GM23338 (cell line): ENCODE measurements at regions not wholly inside any gene's neighbourhood (a gene's known extent, or its start where the extent isn't known, plus 50 kb on each side); places are given as distances from the start of the nearest gene placed in this dataset.

Experiments
- ATAC-seq: fragments of 200-7000 bp; cut with Tn5 transposase; 3 replicates; pipeline ENCODE4 v1.9.1; 2020
- DNase-seq: peaks from one replicate; pipeline ENCODE4 v3.0.0-alpha.2; 2015; ENCODE audit warnings: low spot score
- H2AFZ ChIP-seq: fragments of 200-600 bp; sonication (generic); 2 replicates; pipeline ENCODE4 v1.8.0; 2016; ENCODE audit warnings: antibody characterized with exemption, mild to moderate bottlenecking, moderate library complexity
- H3F3A ChIP-seq: fragments of 200-600 bp; sonication (generic); replicated peaks from 2 replicates; pipeline ENCODE4 v1.8.0; 2017; ENCODE audit warnings: antibody characterized with exemption, mixed run types, low read depth
- H3K27ac ChIP-seq: fragments of 200-600 bp; sonication (generic); 2 replicates; pipeline ENCODE4 v1.6.1; 2016; ENCODE audit warnings: low read depth
- H3K27me3 ChIP-seq: fragments of 200-600 bp; sonication (generic); 2 replicates; pipeline ENCODE4 v1.8.0; 2016; ENCODE audit warnings: mild to moderate bottlenecking, mixed run types, moderate library complexity; ENCODE audit not compliant: insufficient read depth
- H3K36me3 ChIP-seq: fragments of 200-600 bp; sonication (generic); 2 replicates; pipeline ENCODE4 v1.8.0; 2016; ENCODE audit warnings: mild to moderate bottlenecking; ENCODE audit not compliant: insufficient read depth
- H3K4me1 ChIP-seq: fragments of 200-600 bp; sonication (generic); 2 replicates; pipeline ENCODE4 v1.8.0; 2016; ENCODE audit warnings: mild to moderate bottlenecking, moderate library complexity; ENCODE audit not compliant: insufficient read depth
- H3K4me2 ChIP-seq: fragments of 200-600 bp; sonication (generic); 2 replicates; pipeline ENCODE4 v1.7.1; 2017; ENCODE audit warnings: mixed run types
- H3K4me3 ChIP-seq: fragments of 200-600 bp; sonication (generic); 2 replicates; pipeline ENCODE4 v1.6.1; 2016; ENCODE audit warnings: mixed run types
- H3K79me2 ChIP-seq: fragments of 200-600 bp; sonication (generic); replicated peaks from 2 replicates; pipeline ENCODE4 v1.8.0; 2017; ENCODE audit warnings: mild to moderate bottlenecking; ENCODE audit not compliant: insufficient read depth
- H3K9me2 ChIP-seq: fragments of 200-600 bp; sonication (generic); 2 replicates; pipeline ENCODE4 v1.8.0; 2017; ENCODE audit not compliant: insufficient read depth
- H4K20me1 ChIP-seq: fragments of 200-600 bp; sonication (generic); replicated peaks from 2 replicates; pipeline ENCODE4 v1.8.0; 2017; ENCODE audit warnings: mild to moderate bottlenecking; ENCODE audit not compliant: insufficient read depth
- H3K27ac Mint-ChIP-seq: 2 replicates; pipeline ENCODE4 v1.8.0; 2020; ENCODE audit warnings: inconsistent platforms, mild to moderate bottlenecking, moderate library complexity, mixed read lengths
- H3K27me3 Mint-ChIP-seq: 3 replicates; pipeline ENCODE4 v1.8.0; 2022; ENCODE audit warnings: low read depth, mild to moderate bottlenecking, moderate library complexity, mixed read lengths, inconsistent platforms; ENCODE audit not compliant: insufficient read depth, poor library complexity
- H3K36me3 Mint-ChIP-seq: 3 replicates; pipeline ENCODE4 v1.8.0; 2021; ENCODE audit warnings: low read depth, mild to moderate bottlenecking, inconsistent platforms, moderate library complexity, mixed read lengths
- H3K4me1 Mint-ChIP-seq: 3 replicates; pipeline ENCODE4 v1.8.0; 2020; ENCODE audit warnings: mild to moderate bottlenecking, inconsistent platforms, mixed read lengths
- H3K4me3 Mint-ChIP-seq: 3 replicates; pipeline ENCODE4 v1.8.0; 2021; ENCODE audit warnings: moderate library complexity, mild to moderate bottlenecking, inconsistent platforms, mixed read lengths
- H3K9me3 Mint-ChIP-seq: 3 replicates; pipeline ENCODE4 v1.8.0; 2020; ENCODE audit warnings: moderate library complexity, mild to moderate bottlenecking, inconsistent platforms, mixed read lengths
- CREB1 ChIP-seq: fragments of 250-450 bp; sonication (Bioruptor Pico); IDR thresholded peaks from 2 replicates; pipeline ENCODE4 v1.5.0; 2020; ENCODE audit warnings: low read depth, mild to moderate bottlenecking, moderate library complexity
- CTCF ChIP-seq, 2 experiments: fragments of 200-600 bp in 1 of 2; sonication (generic) in 1 of 2; conservative IDR thresholded peaks; 2 replicates each; pipeline versions ENCODE4 v1.5.1 to v1.6.1; 2016 to 2017; ENCODE audit warnings: antibody characterized with exemption in 2 of 2, low read depth in 2 of 2, mild to moderate bottlenecking in 2 of 2, moderate library complexity in 1 of 2
- NANOG ChIP-seq: IDR thresholded peaks from 2 replicates; pipeline ENCODE4 v1.6.1; 2016; ENCODE audit warnings: antibody characterized with exemption, borderline replicate concordance
- REST ChIP-seq: IDR thresholded peaks from one replicate; pipeline ENCODE4 v1.6.1; 2018; ENCODE audit warnings: antibody characterized with exemption; ENCODE audit not compliant: unreplicated experiment
- STAT1 ChIP-seq: IDR thresholded peaks from one replicate; pipeline ENCODE4 v1.6.1; 2016; ENCODE audit warnings: antibody characterized with exemption; ENCODE audit not compliant: unreplicated experiment
- ZNF114 ChIP-seq: fragments of 250-450 bp; sonication (Bioruptor Pico); IDR thresholded peaks from 2 replicates; pipeline ENCODE4 v1.5.0; 2020; ENCODE audit warnings: mild to moderate bottlenecking, moderate library complexity
- ZNF462 ChIP-seq: fragments of 250-450 bp; sonication (Bioruptor Pico); IDR thresholded peaks from 2 replicates; pipeline ENCODE4 v1.5.0; 2020; ENCODE audit warnings: mild to moderate bottlenecking, moderate library complexity

- no peak for ATAC-seq
- Mint-ChIP-seq H3K9me3 (no peaks in the 10 kb centered on the region), H3K27ac (no peak overlapping the region)
These were observed 139.4 kb upstream of the PCDH15 start for GRCh38 chr10:54940418-54940817.

More at GRCh38 chr10:54940418-54940817, 139.4 kb upstream of the PCDH15 start:
- H3K79me2 ChIP-seq: no peaks in the 10 kb centered on the region
- H3K4me3 ChIP-seq: no peak overlapping the region
- no peaks in the 10 kb centered on the region for H3F3A ChIP-seq
- H3K27ac ChIP-seq: no peak overlapping the region
- Mint-ChIP-seq H3K27me3 (no peaks in the 10 kb centered on the region), H3K4me3 (no peak overlapping the region), H3K36me3 (no peaks in the 10 kb centered on the region), H3K4me1 (no peaks in the 10 kb centered on the region)
- no peak for TF ChIP-seq ZNF114
- no peak for TF ChIP-seq REST
- no peak for TF ChIP-seq STAT1
- no peak for TF ChIP-seq CREB1
- TF ChIP-seq CTCF (conservative IDR thresholded peaks at IDR 0.05; ENCODE audit: low read depth in 2 of 2): no peak; a peak in 2 of 4 replicates
- no peak for TF ChIP-seq ZNF462
- no peak for TF ChIP-seq NANOG
- H4K20me1 ChIP-seq: no peaks in the 10 kb centered on the region
- no peak overlapping the region for H3K4me2 ChIP-seq
- DNase-seq: no peak
- no peaks in the 10 kb centered on the region for H3K4me1 ChIP-seq
- H2AFZ ChIP-seq: no peak overlapping the region
- no peaks in the 10 kb centered on the region for H3K9me2 ChIP-seq
- H3K36me3 ChIP-seq: no peaks in the 10 kb centered on the region
- H3K27me3 ChIP-seq: no peaks in the 10 kb centered on the region
